ENCODE measurements at regions not wholly inside any gene's neighbourhood (a gene's known extent, or its start where the extent isn't known, plus 50 kb on each side); places are given as distances from the start of the nearest gene placed in this dataset.
A peak's percentile ranks its signal among the peaks of the same experiment; 100 is the strongest.

GRCh38 chr1:163912170-163912884 is 590.6 kb downstream of the NUF2 start:
- Histone ChIP-seq H3K4me2 (ENCODE audit: control insufficient read depth, insufficient read depth) (no peak overlapping the region), H4K20me1 (ENCODE audit: control insufficient read depth, insufficient read depth) (no peaks in the 10 kb centered on the region), H3K9ac (ENCODE audit: control insufficient read depth, insufficient read depth, low read length) (no peak overlapping the region), H2AFZ (ENCODE audit: control insufficient read depth, low read depth, low read length) (no peak overlapping the region), H3K4me3 (no peak overlapping the region), H3K27ac (ENCODE audit: control insufficient read depth, insufficient read depth) (no peak overlapping the region), H3K27me3 (replicated peaks in 1 of 2; ENCODE audit: control insufficient read depth in 2 of 2, insufficient read depth in 2 of 2, low read length in 1 of 2) (no peaks in the 10 kb centered on the region), H3K9me3 (replicated peaks; ENCODE audit: control insufficient read depth, insufficient read depth, low read length) (no peaks in the 10 kb centered on the region; the same call in 2 of the 3 replicates), H3K79me2 (ENCODE audit: control insufficient read depth, insufficient read depth, low read length) (no peaks in the 10 kb centered on the region), H3K4me1 (ENCODE audit: control insufficient read depth, insufficient read depth, low read length) (no peaks in the 10 kb centered on the region), H3K36me3 (ENCODE audit: control insufficient read depth in 2 of 2, insufficient read depth in 2 of 2, low read length in 1 of 2) (no peaks in the 10 kb centered on the region)
- ChIA-PET CTCF (no interaction called here), POLR2A (no interaction called here), SMC1A (ENCODE audit: uncharacterized antibody, unreplicated experiment) (no interaction called here), RAD21 (ENCODE audit: unreplicated experiment) (no interaction called here)
- in situ Hi-C loops (cut with MboI) (no loop called here), intact Hi-C loops (cut with micrococcal nuclease; ENCODE audit: unreplicated experiment) (no loop called here)
- FAIRE-seq: no peak
- no peak for ATAC-seq
- DNase-seq (ENCODE audit: low read depth, low spot score): no peak
- no TSS peak for BruUV-seq (replicated peaks)
- no peak for TF ChIP-seq MTA2 (IDR thresholded peaks at IDR 0.05; ENCODE audit: low read depth)
- no peak for TF ChIP-seq LARP7 (IDR thresholded peaks at IDR 0.05)
- TF ChIP-seq POLR2A (IDR thresholded peaks at IDR 0.05; ENCODE audit: low read depth, low read length): no peak
- TF ChIP-seq RAD21 (IDR thresholded peaks at IDR 0.05; ENCODE audit: insufficient read depth, low read depth, low read length): no peak
- no peak for TF ChIP-seq HDAC6 (IDR thresholded peaks at IDR 0.05; ENCODE audit: unreplicated experiment)
- no peak for TF ChIP-seq SREBF2 (IDR thresholded peaks at IDR 0.05; ENCODE audit: low read length)
- WGBS (ENCODE audit: insufficient coverage, insufficient replicate concordance, low lambda C conversion rate, missing lambda C conversion rate): 10% methylated on average over 4 of the region's 4 CpGs

DNA sequence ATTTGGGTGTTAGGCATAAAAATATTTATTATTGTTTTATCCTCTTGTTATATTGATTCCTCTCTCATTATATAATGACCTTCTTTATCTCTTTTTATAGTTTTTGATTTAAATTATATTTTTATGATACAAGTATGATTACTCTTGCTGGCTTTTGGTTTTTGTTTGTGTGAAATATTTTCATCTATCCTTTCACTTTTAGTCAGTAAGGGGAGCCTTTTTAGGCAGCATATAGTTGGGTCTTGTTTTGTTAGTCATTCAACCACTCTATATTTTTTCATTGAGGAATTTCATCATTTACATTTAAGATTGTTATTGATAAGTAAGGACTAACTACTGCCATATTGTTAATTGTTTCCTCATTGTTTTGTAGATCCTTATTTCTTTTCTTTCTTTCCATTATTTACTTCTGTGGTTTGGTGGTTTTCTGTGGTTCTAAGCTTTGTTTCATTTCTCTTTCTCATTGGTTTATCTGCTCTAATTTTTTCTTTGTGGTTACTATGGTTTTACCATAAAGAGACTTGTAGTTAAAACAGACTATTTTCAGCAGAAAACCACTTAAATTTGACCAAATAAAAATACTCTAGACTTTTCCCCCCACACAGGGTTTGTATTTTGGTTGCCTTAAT is 593.1 kb downstream of the NUF2 start:
- H3K4me3 ChIP-seq: no peak overlapping the region
- H3K79me2 ChIP-seq (ENCODE audit: control insufficient read depth, insufficient read depth, low read length): no peaks in the 10 kb centered on the region
- in situ Hi-C loops (cut with MboI) (no loop called here), intact Hi-C loops (cut with micrococcal nuclease; ENCODE audit: unreplicated experiment) (no loop called here)
- ChIA-PET RAD21 (ENCODE audit: unreplicated experiment) (interaction anchor here (1.2 to 1.3 kb wide), 2 partner anchors 8 to 70 kb away, joined by 3 to 4 read pairs; no protein-coding TSS in a partner anchor), SMC1A (ENCODE audit: uncharacterized antibody, unreplicated experiment) (interaction anchor here (0.6 kb wide), 1 partner anchor 769 kb away, joined by 3 read pairs; no protein-coding TSS in a partner anchor), CTCF (no interaction called here), POLR2A (no interaction called here)
- FAIRE-seq (peak; percentile 57), DNase-seq (ENCODE audit: low read depth, low spot score) (no peak), ATAC-seq (peak; percentile 69)
- no peaks in the 10 kb centered on the region for H3K36me3 ChIP-seq (ENCODE audit: control insufficient read depth in 2 of 2, insufficient read depth in 2 of 2, low read length in 1 of 2)
- H4K20me1 ChIP-seq (ENCODE audit: control insufficient read depth, insufficient read depth): no peaks in the 10 kb centered on the region
- H3K4me1 ChIP-seq (ENCODE audit: control insufficient read depth, insufficient read depth, low read length): no peaks in the 10 kb centered on the region
- no TSS peak for BruUV-seq (replicated peaks)
- H3K9me3 ChIP-seq (replicated peaks; ENCODE audit: control insufficient read depth, insufficient read depth, low read length): no peaks in the 10 kb centered on the region; the same call in 2 of the 3 replicates
- H3K4me2 ChIP-seq (ENCODE audit: control insufficient read depth, insufficient read depth): no peak overlapping the region
- no peaks in the 10 kb centered on the region for H3K27me3 ChIP-seq (replicated peaks in 1 of 2; ENCODE audit: control insufficient read depth in 2 of 2, insufficient read depth in 2 of 2, low read length in 1 of 2)
- H3K27ac ChIP-seq (ENCODE audit: control insufficient read depth, insufficient read depth): no peak overlapping the region
- H2AFZ ChIP-seq (ENCODE audit: control insufficient read depth, low read depth, low read length): no peak overlapping the region
- H3K9ac ChIP-seq (ENCODE audit: control insufficient read depth, insufficient read depth, low read length): no peak overlapping the region
- peak; percentile 85 for TF ChIP-seq MTA2 (IDR thresholded peaks at IDR 0.05; ENCODE audit: low read depth)
- peak; percentile 41; the same call in 1 of the 2 replicates for TF ChIP-seq ATF2 (IDR thresholded peaks at IDR 0.05; ENCODE audit: low read length)
- TF ChIP-seq CREB1 (IDR thresholded peaks at IDR 0.05; ENCODE audit: low read depth): no peak
- no peak for TF ChIP-seq KLF5 (IDR thresholded peaks at IDR 0.05; ENCODE audit: partially characterized antibody)
- no peak for TF ChIP-seq EGR1 (IDR thresholded peaks at IDR 0.05; ENCODE audit: borderline replicate concordance in 1 of 2, low read depth in 2 of 2, low read length in 2 of 2)
- peak; percentile 69 for TF ChIP-seq MEF2B (IDR thresholded peaks at IDR 0.05; ENCODE audit: partially characterized antibody, poor library complexity, severe bottlenecking)
- peak; percentile 94 for TF ChIP-seq MLLT1 (IDR thresholded peaks at IDR 0.05)
- peak; percentile 90 for TF ChIP-seq CBFB (IDR thresholded peaks at IDR 0.05; ENCODE audit: low read depth)
- 0 out of 2 replicates have a peak, but pooled peaks have one; percentile 44 for TF ChIP-seq NBN (IDR thresholded peaks at IDR 0.05)
